ENCODE measurements at regions not wholly inside any gene's neighbourhood (a gene's known extent, or its start where the extent isn't known, plus 50 kb on each side); places are given as distances from the start of the nearest gene placed in this dataset.
"Not testable (repeated sequence)": the region's sequence is repeated elsewhere in the genome, so short reads cannot be mapped to it uniquely, and the experiment has no call there.

- no peak for DNase-seq (ENCODE audit: extremely low spot score)
- ChIA-PET POLR2A (no interaction called here), CTCF (no interaction called here)
- TF ChIP-seq CTCF (IDR thresholded peaks at IDR 0.05; ENCODE audit: control extremely low read depth, extremely low read depth, low read depth, missing control alignments): no peak
Observed at GRCh38 chr6:163867518-163868292, 453.2 kb downstream of the QKI start.

DNA sequence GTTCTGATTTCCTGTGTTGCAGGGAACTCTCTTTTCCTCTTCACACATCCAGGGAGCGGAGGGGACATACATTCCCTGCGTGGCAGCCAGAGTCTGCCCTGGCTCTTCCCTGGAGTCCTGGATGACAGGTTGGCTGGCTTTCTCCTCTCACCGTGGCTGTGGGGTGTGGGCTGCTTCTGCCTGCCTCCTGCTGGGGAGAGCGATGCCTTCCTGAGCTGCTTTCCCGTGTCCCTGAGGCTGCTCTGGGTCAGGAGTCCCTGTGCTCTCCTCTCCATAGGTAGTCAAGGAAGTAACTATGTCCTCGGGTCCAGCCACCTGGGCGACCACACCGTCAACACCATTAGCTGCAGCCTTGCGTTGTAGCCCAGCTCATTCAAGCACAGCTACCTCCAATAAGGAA lies 451.7 kb downstream of the QKI start:
- ChIA-PET CTCF (no interaction called here), POLR2A (no interaction called here)
- DNase-seq (ENCODE audit: extremely low spot score): no peak

GRCh38 chr6:163863565-163863964 lies 449.0 kb downstream of the QKI start:
- CTCF ChIA-PET: no interaction called here
- TF ChIP-seq CTCF (IDR thresholded peaks at IDR 0.05; ENCODE audit: control extremely low read depth, extremely low read depth, low read depth, missing control alignments): no peak
- no peak for DNase-seq (ENCODE audit: extremely low spot score)
- POLR2A ChIA-PET: no interaction called here

More for the DNA sequence above, 451.7 kb downstream of the QKI start:
- no peak for TF ChIP-seq CTCF (IDR thresholded peaks at IDR 0.05; ENCODE audit: control extremely low read depth, extremely low read depth, low read depth, missing control alignments)

GRCh38 chr6:163862701-163863100 lies 448.2 kb downstream of the QKI start:
- no peak for DNase-seq (ENCODE audit: extremely low spot score)
- TF ChIP-seq CTCF (IDR thresholded peaks at IDR 0.05; ENCODE audit: control extremely low read depth, extremely low read depth, low read depth, missing control alignments): no peak
- ChIA-PET CTCF (no interaction called here), POLR2A (no interaction called here)

GRCh38 chr6:163861627-163862026 lies 447.1 kb downstream of the QKI start:
- no peak for DNase-seq (ENCODE audit: extremely low spot score)
- no peak for TF ChIP-seq CTCF (IDR thresholded peaks at IDR 0.05; ENCODE audit: control extremely low read depth, extremely low read depth, low read depth, missing control alignments)
- ChIA-PET CTCF (no interaction called here), POLR2A (no interaction called here)

DNA sequence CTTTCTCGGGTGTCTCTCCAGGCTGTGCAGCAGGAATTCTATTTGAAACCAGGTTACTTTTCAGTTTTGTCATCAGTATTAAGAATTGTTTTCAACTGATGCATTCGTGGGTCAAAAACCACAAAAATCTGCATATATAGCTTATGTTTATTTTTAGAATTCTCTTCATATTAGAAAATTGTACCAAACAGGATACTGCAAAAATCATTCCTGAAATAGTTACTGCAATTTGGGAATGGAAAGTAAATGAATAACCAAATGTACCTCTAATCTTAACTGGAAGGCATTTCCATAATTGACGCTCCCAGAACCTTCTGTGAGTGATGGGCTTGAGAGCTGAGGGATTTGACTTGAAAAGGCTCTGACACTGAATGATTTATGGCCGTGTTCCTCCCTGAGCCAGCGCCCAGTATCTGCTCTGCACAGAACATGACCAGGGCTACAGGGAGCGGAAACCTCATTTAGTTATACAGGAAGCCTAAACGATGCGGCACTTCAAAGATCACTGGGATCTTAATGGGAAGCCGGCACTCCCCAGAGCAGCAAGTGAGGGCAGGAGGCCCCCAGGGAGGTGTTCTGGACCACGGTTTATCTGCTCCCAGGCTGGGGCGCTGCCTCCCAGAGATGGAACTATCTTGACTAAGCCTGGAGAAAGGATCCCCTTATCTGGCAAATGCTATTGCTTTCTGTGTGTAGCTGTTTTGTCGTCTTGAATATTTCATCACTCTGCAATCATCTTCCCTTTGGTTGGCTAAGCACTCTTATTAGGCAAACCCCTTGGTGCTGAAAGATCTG lies 446.0 kb downstream of the QKI start:
- no peak for DNase-seq (ENCODE audit: extremely low spot score)
- no peak for TF ChIP-seq CTCF (IDR thresholded peaks at IDR 0.05; ENCODE audit: control extremely low read depth, extremely low read depth, low read depth, missing control alignments)

DNA sequence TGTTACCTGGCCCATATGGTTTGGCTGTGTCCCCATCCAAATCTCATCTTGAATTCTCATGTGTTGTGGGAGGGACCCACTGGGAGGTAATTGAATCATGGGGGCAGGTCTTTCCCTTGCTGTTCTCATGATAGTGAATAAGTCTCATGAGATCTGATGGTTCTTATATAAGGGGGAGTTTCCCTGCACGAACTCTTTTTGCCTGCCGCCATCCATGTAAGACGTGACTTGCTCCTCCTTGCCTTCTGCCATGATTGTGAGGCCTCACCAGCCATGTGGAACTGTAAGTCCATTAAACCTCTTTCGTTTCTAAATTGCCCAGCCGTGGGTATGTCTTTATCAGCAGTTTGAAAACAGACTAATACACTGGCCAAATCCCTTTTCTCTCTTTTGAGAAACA lies 444.4 kb downstream of the QKI start:
- CTCF ChIA-PET: interaction anchor here (1.2 kb wide), 1 partner anchor 12 kb away, joined by 3 read pairs; no protein-coding TSS in a partner anchor
- POLR2A ChIA-PET; DNase-seq (ENCODE audit: extremely low spot score): not testable (repeated sequence)

More for the DNA sequence above, 446.0 kb downstream of the QKI start:
- CTCF ChIA-PET: no interaction called here
- POLR2A ChIA-PET: no interaction called here

Measured in GM10248 (cell line).